ENCODE measurements at regions not wholly inside any gene's neighbourhood (a gene's known extent, or its start where the extent isn't known, plus 50 kb on each side); places are given as distances from the start of the nearest gene placed in this dataset.
"Not testable (repeated sequence)": the region's sequence is repeated elsewhere in the genome, so short reads cannot be mapped to it uniquely, and the experiment has no call there.

GRCh38 chr15:24309700-24310099 lies 365.9 kb upstream of the NPAP1 start:
- TF ChIP-seq CTCF (conservative IDR thresholded peaks at IDR 0.05; ENCODE audit: low read depth, low read length); EZH2 (IDR thresholded peaks at IDR 0.05; ENCODE audit: low read length, unreplicated experiment); EZH2phosphoT487 (IDR thresholded peaks at IDR 0.05; ENCODE audit: borderline replicate concordance, low read length): not testable (repeated sequence)
